ENCODE measurements at regions not wholly inside any gene's neighbourhood (a gene's known extent, or its start where the extent isn't known, plus 50 kb on each side); places are given as distances from the start of the nearest gene placed in this dataset.
A peak's percentile ranks its signal among the peaks of the same experiment; 100 is the strongest.

GRCh38 chr1:38138498-38139233 is 92.1 kb upstream of the POU3F1 start:
- DNase-seq (peak; percentile 89), ATAC-seq (ENCODE audit: poor library complexity) (peak; percentile 98)
- intact Hi-C loops (cut with DNase I), result no loop called here

DNA sequence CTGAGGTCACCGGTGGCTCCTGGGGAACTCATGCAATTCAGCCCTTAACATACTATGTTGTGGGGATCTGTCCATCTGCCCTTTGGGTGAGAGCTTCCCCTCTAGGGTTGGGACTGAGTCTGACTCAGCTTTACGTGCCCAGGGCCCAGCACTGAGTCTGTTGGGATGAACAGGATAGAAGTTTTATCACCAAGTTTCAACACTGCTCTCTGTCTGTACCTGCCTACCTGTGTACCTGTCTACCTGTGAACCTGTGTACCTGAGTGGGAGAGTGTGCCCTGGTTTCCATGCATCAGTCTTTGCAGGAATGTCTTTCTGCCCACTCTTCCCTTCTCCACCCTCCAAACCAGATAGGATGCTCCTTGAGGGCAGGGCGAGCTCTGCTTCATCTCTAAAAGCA is 90.6 kb upstream of the POU3F1 start:
- ATAC-seq (ENCODE audit: poor library complexity), result no peak
- intact Hi-C loops (cut with DNase I), result no loop called here
- no peak for DNase-seq

DNA sequence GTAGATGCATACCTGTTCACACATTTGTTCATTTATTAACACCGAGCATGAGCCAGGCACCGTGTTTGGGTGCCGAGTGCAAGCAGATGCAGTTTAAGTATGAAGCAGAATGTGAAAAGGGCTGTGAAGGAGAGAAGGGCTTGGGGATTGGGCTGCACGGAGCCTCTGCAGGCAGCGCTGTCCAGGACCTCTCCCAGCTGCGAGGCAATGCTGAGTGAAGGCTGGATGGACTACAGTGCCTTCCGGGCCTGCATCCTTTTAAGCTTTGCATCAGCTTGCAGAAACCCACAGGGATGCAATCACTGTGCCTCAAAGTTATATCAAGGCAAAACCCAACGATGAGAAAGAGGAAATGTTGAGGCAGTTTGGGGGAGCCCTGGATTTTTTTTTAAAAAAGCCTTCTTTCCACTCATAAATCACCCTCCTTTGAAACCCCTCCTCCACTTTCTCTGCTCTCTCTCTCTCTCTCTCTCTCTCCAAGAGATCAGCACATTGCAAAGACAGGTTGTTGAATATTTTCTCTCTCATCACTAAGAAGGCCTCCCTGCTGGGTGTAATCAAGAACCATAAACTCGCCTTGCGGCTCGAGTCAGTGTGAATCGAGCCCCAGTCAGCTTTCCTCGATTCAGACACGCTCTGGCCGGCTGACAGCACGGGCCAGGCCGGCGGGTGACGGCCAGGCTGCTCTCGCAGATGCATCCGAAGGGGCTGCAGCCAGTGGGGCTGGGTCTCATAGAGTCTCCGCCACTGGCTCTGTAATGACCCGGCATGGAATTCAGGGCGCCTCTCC is 89.2 kb upstream of the POU3F1 start:
- intact Hi-C loops (cut with DNase I), result no loop called here
- ATAC-seq (ENCODE audit: poor library complexity), result no peak
- DNase-seq, result no peak

DNA sequence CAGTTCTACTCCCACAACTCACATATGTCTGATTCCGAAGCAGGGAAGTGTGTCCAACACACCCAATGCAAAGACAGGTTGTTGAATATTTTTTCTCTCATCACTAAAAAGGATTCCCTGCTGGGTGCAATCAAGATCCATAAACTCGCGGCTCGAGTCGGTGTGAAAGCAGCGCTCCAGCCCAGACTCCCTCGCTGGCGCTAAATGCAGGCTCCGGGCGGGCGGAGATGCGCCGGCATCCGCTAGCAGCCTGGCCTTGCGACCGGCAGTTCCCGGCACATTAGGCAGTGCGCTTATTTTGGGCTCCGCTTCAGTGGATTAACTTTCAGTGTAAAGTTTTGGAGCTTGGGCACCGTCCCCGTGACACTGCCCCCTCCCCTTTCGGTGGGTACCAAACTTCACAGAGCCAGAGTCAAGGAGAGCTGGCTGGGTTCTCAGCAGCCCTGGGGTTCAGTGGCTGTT is 87.7 kb upstream of the POU3F1 start:
- intact Hi-C loops (cut with DNase I), result no loop called here
- ATAC-seq (ENCODE audit: poor library complexity) (no peak), DNase-seq (no peak)

- ATAC-seq (ENCODE audit: poor library complexity), result no peak
Measured at GRCh38 chr1:38133756-38134155, 87.2 kb upstream of the POU3F1 start.

GRCh38 chr1:38133304-38133703 is 86.7 kb upstream of the POU3F1 start:
- DNase-seq, result no peak
- no peak for ATAC-seq (ENCODE audit: poor library complexity)
- intact Hi-C loops (cut with DNase I), result no loop called here

More at GRCh38 chr1:38133756-38134155, 87.2 kb upstream of the POU3F1 start:
- DNase-seq, result no peak
- intact Hi-C loops (cut with DNase I), result no loop called here

- DNase-seq (no peak), ATAC-seq (ENCODE audit: poor library complexity) (no peak)
- intact Hi-C loops (cut with DNase I), result no loop called here
Measured at GRCh38 chr1:38132681-38133080, 86.1 kb upstream of the POU3F1 start.

GRCh38 chr1:38131024-38131585 is 84.5 kb upstream of the POU3F1 start:
- ATAC-seq (ENCODE audit: poor library complexity) (no peak), DNase-seq (no peak)
- intact Hi-C loops (cut with DNase I), result no loop called here

DNA sequence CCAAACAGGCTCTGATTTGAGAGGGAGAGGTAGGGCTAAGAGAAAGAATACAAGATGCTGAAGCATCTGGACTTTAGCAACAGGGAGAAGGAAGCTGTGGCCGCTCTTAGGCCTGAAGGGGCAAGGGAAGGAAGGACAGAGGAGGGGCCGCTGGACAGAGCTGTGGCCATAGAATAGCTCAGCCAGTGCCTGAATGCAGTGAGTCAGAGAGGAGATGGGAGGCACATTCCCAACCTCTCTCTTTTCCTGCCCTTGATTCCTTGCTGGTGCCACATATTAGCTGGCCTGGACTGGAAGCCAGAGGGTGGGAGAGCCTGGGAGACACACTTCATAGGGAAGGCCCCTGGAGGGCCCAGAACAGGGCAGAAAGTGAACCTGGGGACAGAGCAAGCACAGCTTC is 83.4 kb upstream of the POU3F1 start:
- intact Hi-C loops (cut with DNase I), result no loop called here
- ATAC-seq (ENCODE audit: poor library complexity) (no peak), DNase-seq (no peak)

DNA sequence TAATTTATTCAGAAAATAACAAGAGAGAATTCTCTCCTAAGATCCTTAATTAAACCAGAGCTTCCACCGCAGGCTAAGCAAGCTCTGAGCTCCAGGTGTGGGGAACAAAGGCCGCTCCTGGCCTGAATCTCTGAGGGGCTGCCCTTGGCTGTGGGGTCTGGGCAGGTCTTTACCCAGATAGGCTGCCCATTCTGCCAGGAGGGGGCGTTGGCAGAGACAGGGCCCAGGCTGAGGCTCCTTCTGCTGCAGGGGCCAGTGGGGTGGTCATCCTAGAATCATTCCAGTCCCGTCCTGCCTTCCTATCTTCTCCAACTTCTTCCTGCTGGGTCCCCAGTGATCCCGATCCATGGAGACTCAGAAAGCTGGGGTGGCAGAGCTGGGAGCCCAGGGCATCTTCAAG is 82.9 kb upstream of the POU3F1 start:
- ATAC-seq (ENCODE audit: poor library complexity) (no peak), DNase-seq (no peak)
- intact Hi-C loops (cut with DNase I), result no loop called here

GRCh38 chr1:38128926-38129453 is 82.4 kb upstream of the POU3F1 start:
- ATAC-seq (ENCODE audit: poor library complexity) (no peak), DNase-seq (no peak)
- intact Hi-C loops (cut with DNase I), result no loop called here

DNA sequence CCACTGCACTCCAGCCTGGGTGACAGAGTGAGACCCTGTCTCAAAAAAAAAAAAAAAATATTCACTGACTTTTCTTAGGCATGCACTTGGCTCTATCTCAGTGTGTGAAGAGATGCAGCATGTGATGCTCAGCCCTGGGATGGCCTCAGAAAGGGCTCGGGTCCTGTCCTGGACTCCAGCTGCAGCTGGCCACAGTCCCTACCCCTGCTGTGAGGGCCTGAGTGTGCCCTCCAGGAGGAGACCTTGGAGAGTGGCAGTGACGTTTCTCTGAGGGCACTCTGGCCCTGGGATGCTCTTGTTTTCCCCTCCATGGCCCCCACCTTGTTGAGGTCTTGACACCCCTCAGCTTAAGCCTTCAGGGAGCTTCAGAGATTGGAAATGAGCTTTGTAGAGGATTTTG is 81.9 kb upstream of the POU3F1 start:
- intact Hi-C loops (cut with DNase I), result no loop called here
- no peak for DNase-seq
- no peak for ATAC-seq (ENCODE audit: poor library complexity)

- DNase-seq, result no peak
- no peak for ATAC-seq (ENCODE audit: poor library complexity)
- intact Hi-C loops (cut with DNase I), result no loop called here
Measured at GRCh38 chr1:38127428-38127827, 80.8 kb upstream of the POU3F1 start.

DNA sequence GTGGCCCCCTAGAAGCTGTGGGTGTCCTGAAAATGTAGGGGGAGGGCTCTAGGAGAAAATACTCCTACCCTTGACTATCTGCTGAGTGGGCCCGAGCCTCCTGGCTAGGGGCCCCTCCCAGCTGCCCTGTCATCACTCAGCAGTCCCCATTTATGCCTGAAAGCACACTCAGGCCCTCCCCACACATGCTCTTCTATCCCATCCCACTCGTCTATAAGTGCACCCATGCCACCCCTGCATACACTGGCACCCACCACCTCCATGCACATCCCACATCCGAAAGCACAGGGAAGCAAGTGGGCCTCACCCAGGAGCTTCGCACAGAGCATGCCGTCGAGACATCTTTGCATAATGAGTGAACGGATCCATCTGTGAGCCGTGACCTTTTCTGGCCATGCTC is 80.4 kb upstream of the POU3F1 start:
- intact Hi-C loops (cut with DNase I), result no loop called here
- ATAC-seq (ENCODE audit: poor library complexity), result no peak
- DNase-seq, result no peak

DNA sequence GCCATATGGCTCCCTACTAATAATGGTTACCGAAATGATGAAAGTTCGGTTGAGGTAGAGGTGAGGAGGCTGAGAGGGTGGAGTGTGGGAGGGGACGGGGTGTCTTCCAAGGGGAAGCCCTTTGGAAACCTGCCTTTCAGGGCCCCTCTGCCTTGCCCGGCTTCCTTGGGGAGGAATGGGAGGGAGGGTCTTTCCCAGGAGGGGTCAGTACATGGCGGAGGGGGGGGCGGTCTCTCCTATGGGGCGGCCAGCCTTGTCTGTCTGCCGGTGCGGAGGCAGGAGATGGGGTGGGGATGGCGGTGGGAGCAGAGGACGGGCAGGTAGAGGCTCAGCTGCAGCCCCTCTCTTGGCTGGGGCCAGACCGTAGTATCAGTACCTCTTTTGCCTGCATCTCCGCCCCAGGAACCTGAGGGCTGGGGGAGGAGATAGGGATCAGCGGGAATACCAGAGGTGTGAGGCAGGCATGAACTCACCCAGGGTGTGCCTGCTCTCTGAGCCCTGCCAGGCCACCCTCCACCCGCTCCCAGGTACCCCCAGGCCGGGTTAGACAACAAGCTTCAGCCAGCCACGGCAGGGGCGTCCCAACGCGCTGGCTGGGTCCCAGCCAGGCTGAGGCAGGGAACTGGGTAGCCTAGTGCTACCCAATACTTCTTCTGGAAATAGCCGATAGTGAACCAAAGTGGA is 79.4 kb upstream of the POU3F1 start:
- DNase-seq, result no peak
- no peak for ATAC-seq (ENCODE audit: poor library complexity)
- intact Hi-C loops (cut with DNase I), result no loop called here

DNA sequence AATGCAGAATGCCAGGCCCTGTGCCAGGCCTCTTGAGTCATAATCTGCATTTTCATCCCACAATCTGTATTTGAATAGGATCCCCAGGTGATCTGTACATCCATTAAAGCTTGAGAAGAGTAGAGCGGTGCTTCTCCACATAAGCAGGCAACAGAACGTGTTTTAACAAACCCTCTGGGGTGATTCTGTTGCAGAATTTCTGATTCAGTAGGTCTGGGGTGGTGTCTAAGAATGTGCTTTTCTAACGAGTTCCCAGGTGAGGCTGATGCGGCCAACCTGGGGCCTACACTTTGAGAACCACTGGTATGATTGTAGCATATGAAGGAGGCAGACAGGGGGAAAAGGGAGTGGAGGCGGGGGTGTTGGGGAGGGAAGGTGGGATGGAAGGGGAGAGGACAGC is 78.4 kb upstream of the POU3F1 start:
- DNase-seq (no peak), ATAC-seq (ENCODE audit: poor library complexity) (no peak)
- intact Hi-C loops (cut with DNase I), result no loop called here

- no peak for ATAC-seq (ENCODE audit: poor library complexity)
- intact Hi-C loops (cut with DNase I), result no loop called here
- DNase-seq, result no peak
Measured at GRCh38 chr1:38123356-38124135, 77.0 kb upstream of the POU3F1 start.

- ATAC-seq (ENCODE audit: poor library complexity), result no peak
- intact Hi-C loops (cut with DNase I), result no loop called here
- DNase-seq, result no peak
Measured at GRCh38 chr1:38121231-38121680, 74.7 kb upstream of the POU3F1 start.
